ENCODE measurements at regions not wholly inside any gene's neighbourhood (a gene's known extent, or its start where the extent isn't known, plus 50 kb on each side); places are given as distances from the start of the nearest gene placed in this dataset.

- DNase-seq (ENCODE audit: low read depth, low spot score) (no peak), FAIRE-seq (no peak)
- Histone ChIP-seq H3K9me3 (replicated peaks; ENCODE audit: control insufficient read depth, insufficient read depth, low read length) (no peaks in the 10 kb centered on the region), H2AFZ (ENCODE audit: low read depth, low read length) (no peak overlapping the region), H3K36me3 (ENCODE audit: control insufficient read depth in 2 of 2, extremely low read depth in 1 of 2, insufficient read depth in 2 of 2, low read length in 2 of 2) (no peaks in the 10 kb centered on the region), H3K9me1 (replicated peaks; ENCODE audit: control insufficient read depth, extremely low read depth, insufficient read depth, low read length) (no peaks in the 10 kb centered on the region), H3K4me1 (ENCODE audit: control insufficient read depth, extremely low read depth, insufficient read depth, low read length) (no peaks in the 10 kb centered on the region), H3K27me3 (ENCODE audit: control insufficient read depth in 2 of 2, insufficient read depth in 2 of 2, low read length in 2 of 2) (peaks cover 17 to 22% of the 10 kb centered on the region in 2 experiments), H3K27ac (ENCODE audit: insufficient read depth, low read depth, low read length) (no peak overlapping the region), H3K4me2 (ENCODE audit: insufficient read depth, low read length) (no peak overlapping the region), H4K20me1 (replicated peaks; ENCODE audit: control insufficient read depth, extremely low read depth, insufficient read depth, low read length) (no peaks in the 10 kb centered on the region), H3K4me3 (replicated peaks in 1 of 3; ENCODE audit: insufficient read depth in 1 of 3, low read depth in 1 of 3, low read length in 3 of 3) (no peak overlapping the region), H3K79me2 (ENCODE audit: control insufficient read depth, insufficient read depth, low read length) (no peaks in the 10 kb centered on the region), H3K9ac (replicated peaks; ENCODE audit: extremely low read depth, insufficient read depth, low read length) (no peak overlapping the region)
- dilution Hi-C loops (cut with MboI; ENCODE audit: extremely low pct_ligation_motif_present, low sequenced_read_pairs) = no loop called here
- intact Hi-C loops (cut with micrococcal nuclease) = no loop called here
- TF ChIP-seq JUN (IDR thresholded peaks at IDR 0.05; ENCODE audit: borderline replicate concordance, insufficient read depth, insufficient read length, low read depth) (no peak), POLR2AphosphoS5 (IDR thresholded peaks at IDR 0.05; ENCODE audit: insufficient read depth, low read depth, low read length) (no peak), EZH2 (IDR thresholded peaks at IDR 0.05; ENCODE audit: borderline replicate concordance, low read depth, low read length, severe bottlenecking) (no peak), GATA2 (IDR thresholded peaks at IDR 0.05; ENCODE audit: insufficient read depth, insufficient read length, low read depth, low read length) (no peak), CTCF (IDR thresholded peaks at IDR 0.05; ENCODE audit: extremely low read depth in 1 of 2, insufficient read depth in 1 of 2, low read depth in 1 of 2, low read length in 2 of 2) (no peak), FOS (IDR thresholded peaks at IDR 0.05; ENCODE audit: borderline replicate concordance, insufficient read depth, low read length) (no peak), POLR2A (IDR thresholded peaks at IDR 0.05; ENCODE audit: low read depth, low read length) (no peak), MYC (IDR thresholded peaks at IDR 0.05; ENCODE audit: low read depth, low read length) (no peak)
- TF ChIP-seq, protein P1, sequence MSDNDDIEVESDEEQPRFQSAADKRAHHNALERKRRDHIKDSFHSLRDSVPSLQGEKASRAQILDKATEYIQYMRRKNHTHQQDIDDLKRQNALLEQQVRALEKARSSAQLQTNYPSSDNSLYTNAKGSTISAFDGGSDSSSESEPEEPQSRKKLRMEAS (IDR thresholded peaks at IDR 0.05; ENCODE audit: insufficient read depth, insufficient read length) = no peak
- POLR2A ChIA-PET = no interaction called here
- CTCF ChIA-PET = interaction anchor here (1.0 to 3.7 kb wide), 3 partner anchors 9 to 429 kb away, joined by 3 to 24 read pairs (median 6); no protein-coding TSS in a partner anchor
- BruUV-seq (replicated peaks) = no TSS peak
Measured at GRCh38 chr18:48459465-48459864, 50.3 kb upstream of the ZBTB7C start.

Data from endothelial cell of umbilical vein (primary cell).